Left lung (tissue), 4 donors: ENCODE measurements at regions not wholly inside any gene's neighbourhood (a gene's known extent, or its start where the extent isn't known, plus 50 kb on each side); places are given as distances from the start of the nearest gene placed in this dataset.

Source experiments
- ATAC-seq: fragments of 200-7000 bp; cut with Tn5 transposase; one replicate; pipeline ENCODE4 v1.9.1; 2020; ENCODE audit warnings: moderate library complexity
- DNase-seq, 4 donors: peaks; one replicate each; pipeline ENCODE4 v3.0.0-alpha.2; 2013 to 2020
- H3K27ac ChIP-seq, 2 donors: fragments of 200-600 bp; sonication (generic) in 1 of 2; one replicate each; pipeline versions ENCODE4 v1.5.0 to v1.8.0; 2020 to 2021
- H3K27me3 ChIP-seq, 2 donors: fragments of 200-600 bp; sonication (generic) in 1 of 2; one replicate each; pipeline versions ENCODE4 v1.5.0 to v1.8.0; 2020 to 2021
- H3K36me3 ChIP-seq, 2 donors: fragments of 200-600 bp; sonication (generic) in 1 of 2; one replicate each; pipeline versions ENCODE4 v1.5.0 to v1.8.0; 2020 to 2021
- H3K4me1 ChIP-seq, 2 donors: fragments of 200-600 bp; one replicate each; pipeline ENCODE4 v1.8.0; 2021
- H3K4me3 ChIP-seq, 2 donors: fragments of 200-600 bp; sonication (generic) in 1 of 2; one replicate each; pipeline versions ENCODE4 v1.5.0 to v1.8.0; 2020 to 2021; ENCODE audit warnings: mild to moderate bottlenecking in 1 of 2
- H3K9me3 ChIP-seq, 2 donors: fragments of 200-600 bp; sonication (generic) in 1 of 2; one replicate each; pipeline versions ENCODE4 v1.5.0 to v1.8.0; 2020 to 2021
- CTCF ChIP-seq, 2 donors: fragments of 200-600 bp; sonication (generic) in 1 of 2; IDR thresholded peaks; one replicate each; pipeline versions ENCODE4 v1.5.0 to v1.8.0; 2021; ENCODE audit warnings: antibody characterized with exemption in 2 of 2
- intact Hi-C, 2 donors: fragments of 100-400 bp; cut with DNase I; formaldehyde crosslinking; loops; one replicate each; pipeline versions ENCODE4 v1.11.2 to v1.14.2; 2022
- donor health status: DM: no; HTN: yes; CAD: no.
- donor health status: DM: no; HTN: no; CAD: no.

- TF ChIP-seq CTCF (IDR thresholded peaks at IDR 0.05): no peak
- intact Hi-C loops: no loop called here
- no peaks in the 10 kb centered on the region for H3K9me3 ChIP-seq
- ATAC-seq (peak; percentile 14), DNase-seq (no peak)
- H3K4me1 ChIP-seq: peaks cover 35 to 85% of the 10 kb centered on the region in 2 donors
- H3K4me3 ChIP-seq: no peak overlapping the region
- H3K27me3 ChIP-seq: no peaks in the 10 kb centered on the region
- H3K27ac ChIP-seq: no peak overlapping the region
- no peaks in the 10 kb centered on the region for H3K36me3 ChIP-seq
These were observed 102.7 kb upstream of the CARMIL1 start for GRCh38 chr6:25176466-25176865.

GRCh38 chr6:25177500-25178028 is 101.6 kb upstream of the CARMIL1 start:
- intact Hi-C loops: no loop called here
- no peak for TF ChIP-seq CTCF (IDR thresholded peaks at IDR 0.05)
- Histone ChIP-seq H3K27me3 (no peaks in the 10 kb centered on the region), H3K4me3 (no peak overlapping the region), H3K27ac (peak overlapping the region in 1 of 2 donors; percentile 5), H3K4me1 (peaks cover 35 to 81% of the 10 kb centered on the region in 2 donors), H3K9me3 (no peaks in the 10 kb centered on the region), H3K36me3 (no peaks in the 10 kb centered on the region)
- no peak for DNase-seq
- no peak for ATAC-seq

- ATAC-seq: peak; percentile 23
These were observed 100.7 kb upstream of the CARMIL1 start for GRCh38 chr6:25178336-25179035.

GRCh38 chr6:25179051-25179778 is 100.0 kb upstream of the CARMIL1 start:
- TF ChIP-seq CTCF (IDR thresholded peaks at IDR 0.05): no peak
- Histone ChIP-seq H3K9me3 (no peaks in the 10 kb centered on the region), H3K4me1 (peaks cover 22 to 64% of the 10 kb centered on the region in 2 donors), H3K27me3 (no peaks in the 10 kb centered on the region), H3K27ac (peak overlapping the region; percentile 60 to 84), H3K4me3 (no peak overlapping the region), H3K36me3 (no peaks in the 10 kb centered on the region)
- intact Hi-C loops: no loop called here
- ATAC-seq (peak; percentile 68), DNase-seq (no peak)

More at GRCh38 chr6:25178336-25179035, 100.7 kb upstream of the CARMIL1 start:
- Histone ChIP-seq H3K4me3 (no peak overlapping the region), H3K27ac (peak overlapping the region; percentile 60 to 84), H3K9me3 (no peaks in the 10 kb centered on the region), H3K36me3 (no peaks in the 10 kb centered on the region), H3K27me3 (no peaks in the 10 kb centered on the region), H3K4me1 (peaks cover 30 to 72% of the 10 kb centered on the region in 2 donors)
- no peak for DNase-seq
- intact Hi-C loops: no loop called here
- TF ChIP-seq CTCF (IDR thresholded peaks at IDR 0.05): no peak
